ENCODE measurements at regions not wholly inside any gene's neighbourhood (a gene's known extent, or its start where the extent isn't known, plus 50 kb on each side); places are given as distances from the start of the nearest gene placed in this dataset.

DNA sequence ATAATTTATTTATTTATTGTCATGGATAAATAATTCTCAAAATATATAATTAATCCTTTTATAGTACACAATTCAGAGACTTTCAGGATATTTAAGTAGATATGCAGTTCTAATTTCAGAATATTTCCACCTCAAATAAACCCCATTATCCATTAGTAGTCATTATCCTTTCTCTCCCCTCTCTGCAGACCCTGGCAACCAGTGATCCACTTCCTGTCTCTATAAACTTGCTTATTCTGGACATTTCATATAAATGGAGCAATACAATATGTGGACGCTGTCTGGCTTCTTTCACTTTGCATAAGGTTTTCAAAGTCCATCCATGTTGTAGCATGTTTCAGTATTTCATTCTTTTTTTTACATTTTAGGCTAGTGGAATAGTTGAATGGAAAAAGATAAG lies 230.2 kb downstream of the FZD1 start:
- TF ChIP-seq, protein P1, sequence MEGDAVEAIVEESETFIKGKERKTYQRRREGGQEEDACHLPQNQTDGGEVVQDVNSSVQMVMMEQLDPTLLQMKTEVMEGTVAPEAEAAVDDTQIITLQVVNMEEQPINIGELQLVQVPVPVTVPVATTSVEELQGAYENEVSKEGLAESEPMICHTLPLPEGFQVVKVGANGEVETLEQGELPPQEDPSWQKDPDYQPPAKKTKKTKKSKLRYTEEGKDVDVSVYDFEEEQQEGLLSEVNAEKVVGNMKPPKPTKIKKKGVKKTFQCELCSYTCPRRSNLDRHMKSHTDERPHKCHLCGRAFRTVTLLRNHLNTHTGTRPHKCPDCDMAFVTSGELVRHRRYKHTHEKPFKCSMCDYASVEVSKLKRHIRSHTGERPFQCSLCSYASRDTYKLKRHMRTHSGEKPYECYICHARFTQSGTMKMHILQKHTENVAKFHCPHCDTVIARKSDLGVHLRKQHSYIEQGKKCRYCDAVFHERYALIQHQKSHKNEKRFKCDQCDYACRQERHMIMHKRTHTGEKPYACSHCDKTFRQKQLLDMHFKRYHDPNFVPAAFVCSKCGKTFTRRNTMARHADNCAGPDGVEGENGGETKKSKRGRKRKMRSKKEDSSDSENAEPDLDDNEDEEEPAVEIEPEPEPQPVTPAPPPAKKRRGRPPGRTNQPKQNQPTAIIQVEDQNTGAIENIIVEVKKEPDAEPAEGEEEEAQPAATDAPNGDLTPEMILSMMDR (IDR thresholded peaks at IDR 0.05), result no peak
- no peak for TF ChIP-seq EP300 (IDR thresholded peaks at IDR 0.05)

All from suprapubic skin (tissue), 3 donors.